Central memory CD8-positive, alpha-beta T cell (primary cell): ENCODE measurements at regions not wholly inside any gene's neighbourhood (a gene's known extent, or its start where the extent isn't known, plus 50 kb on each side); places are given as distances from the start of the nearest gene placed in this dataset.

Experiments
- ATAC-seq: fragments of 150-1000 bp; cut with Tn5 transposase; replicated peaks from 2 replicates; pipeline ENCODE4 v1.10.0; 2022; ENCODE audit warnings: mild to moderate bottlenecking, moderate FRiP score, moderate number of reproducible peaks; ENCODE audit not compliant: poor library complexity, severe bottlenecking; ENCODE audit errors: extremely low read depth
- DNase-seq, 2 donors: peaks; one replicate each; pipeline ENCODE4 v3.0.0; 2021; ENCODE audit warnings: low spot score in 2 of 2
- H3K27ac Mint-ChIP-seq: one replicate; pipeline ENCODE4 v1.8.0; 2022; ENCODE audit warnings: low read depth, mild to moderate bottlenecking, moderate library complexity, mixed read lengths
- H3K27me3 Mint-ChIP-seq: one replicate; pipeline ENCODE4 v1.8.0; 2022; ENCODE audit warnings: mixed read lengths
- H3K36me3 Mint-ChIP-seq: one replicate; pipeline ENCODE4 v1.8.0; 2022; ENCODE audit warnings: mild to moderate bottlenecking, moderate library complexity, mixed read lengths; ENCODE audit not compliant: insufficient read depth
- H3K4me1 Mint-ChIP-seq: one replicate; pipeline ENCODE4 v1.8.0; 2022; ENCODE audit warnings: mixed read lengths
- H3K4me3 Mint-ChIP-seq: one replicate; pipeline ENCODE4 v1.8.0; 2022; ENCODE audit warnings: mild to moderate bottlenecking, moderate library complexity, mixed read lengths
- H3K9me3 Mint-ChIP-seq: one replicate; pipeline ENCODE4 v1.8.0; 2022; ENCODE audit warnings: mixed read lengths

DNA sequence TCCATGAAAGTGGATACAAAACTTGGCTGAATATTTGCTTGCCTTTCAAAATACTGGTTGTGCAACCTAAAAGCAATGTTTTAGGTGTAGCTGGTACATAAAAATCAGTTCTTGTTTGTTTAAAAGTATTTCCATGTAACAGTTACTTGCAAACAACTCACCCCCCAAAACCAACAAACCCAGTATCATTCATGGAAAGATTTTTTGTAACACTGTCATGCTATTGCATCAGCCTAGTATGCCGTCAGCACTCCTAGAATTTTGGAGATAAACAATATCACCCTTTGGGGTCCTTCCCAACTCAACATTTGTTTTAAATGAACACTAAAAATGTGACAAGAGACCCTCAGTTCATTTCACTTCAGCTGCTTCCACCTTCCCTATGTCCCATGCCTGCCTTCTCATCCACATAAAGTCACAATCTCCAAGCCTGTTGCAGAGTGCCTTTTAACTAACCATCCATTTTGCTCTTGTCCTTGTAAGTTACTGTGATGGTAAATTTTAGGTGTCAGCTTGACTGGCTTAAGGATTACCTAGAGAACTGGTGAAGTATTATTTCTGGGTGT is 425.3 kb downstream of the DUSP10 start:
- H3K27me3 Mint-ChIP-seq = no peaks in the 10 kb centered on the region
- no peaks in the 10 kb centered on the region for H3K36me3 Mint-ChIP-seq
- no peaks in the 10 kb centered on the region for H3K9me3 Mint-ChIP-seq
- no peak overlapping the region for H3K27ac Mint-ChIP-seq
- H3K4me1 Mint-ChIP-seq = no peaks in the 10 kb centered on the region
- no peak for DNase-seq
- no peak overlapping the region for H3K4me3 Mint-ChIP-seq
- no peak for ATAC-seq

- DNase-seq (no peak), ATAC-seq (no peak)
- peaks cover 9% of the 10 kb centered on the region for H3K27me3 Mint-ChIP-seq
- no peaks in the 10 kb centered on the region for H3K9me3 Mint-ChIP-seq
- H3K36me3 Mint-ChIP-seq = no peaks in the 10 kb centered on the region
- no peaks in the 10 kb centered on the region for H3K4me1 Mint-ChIP-seq
- H3K27ac Mint-ChIP-seq = no peak overlapping the region
- H3K4me3 Mint-ChIP-seq = no peak overlapping the region
Observed at GRCh38 chr1:221317537-221317936, 424.4 kb downstream of the DUSP10 start.

DNA sequence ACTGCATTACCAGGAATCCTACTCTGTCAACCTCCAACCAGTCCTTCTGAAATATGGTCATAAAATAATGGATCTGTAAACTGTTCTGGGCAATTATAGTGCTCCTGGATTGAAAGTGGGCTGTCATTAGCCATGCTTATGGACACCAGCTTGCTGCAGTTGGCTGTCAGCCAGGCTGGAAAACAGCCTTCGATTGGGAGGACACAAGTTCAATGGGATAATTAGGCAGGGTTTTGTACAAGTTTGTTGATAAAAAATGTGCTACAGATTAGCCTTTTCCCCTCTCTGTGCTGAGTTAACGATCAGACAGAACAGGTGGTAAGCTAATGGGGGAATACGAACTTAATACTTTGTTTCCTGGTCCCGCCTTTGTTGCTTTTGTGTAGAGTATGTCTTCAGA is 413.9 kb downstream of the DUSP10 start:
- Mint-ChIP-seq H3K27ac (no peak overlapping the region), H3K36me3 (no peaks in the 10 kb centered on the region), H3K27me3 (peaks cover 64% of the 10 kb centered on the region), H3K9me3 (peaks cover 10% of the 10 kb centered on the region), H3K4me1 (no peaks in the 10 kb centered on the region), H3K4me3 (no peak overlapping the region)
- ATAC-seq (no peak), DNase-seq (no peak)

- no peak overlapping the region for H3K27ac Mint-ChIP-seq
- H3K4me3 Mint-ChIP-seq = no peak overlapping the region
- ATAC-seq (no peak), DNase-seq (no peak)
- no peaks in the 10 kb centered on the region for H3K4me1 Mint-ChIP-seq
- H3K36me3 Mint-ChIP-seq = no peaks in the 10 kb centered on the region
- H3K27me3 Mint-ChIP-seq = peaks cover 61% of the 10 kb centered on the region
- H3K9me3 Mint-ChIP-seq = peaks cover 10% of the 10 kb centered on the region
Observed at GRCh38 chr1:221328371-221328770, 413.5 kb downstream of the DUSP10 start.

GRCh38 chr1:221331273-221332183 is 410.4 kb downstream of the DUSP10 start:
- Mint-ChIP-seq H3K27ac (no peak overlapping the region), H3K4me1 (no peaks in the 10 kb centered on the region), H3K9me3 (peaks cover 10% of the 10 kb centered on the region), H3K4me3 (no peak overlapping the region), H3K27me3 (peaks cover 36% of the 10 kb centered on the region), H3K36me3 (peaks cover 2% of the 10 kb centered on the region)
- no peak for ATAC-seq
- no peak for DNase-seq

DNA sequence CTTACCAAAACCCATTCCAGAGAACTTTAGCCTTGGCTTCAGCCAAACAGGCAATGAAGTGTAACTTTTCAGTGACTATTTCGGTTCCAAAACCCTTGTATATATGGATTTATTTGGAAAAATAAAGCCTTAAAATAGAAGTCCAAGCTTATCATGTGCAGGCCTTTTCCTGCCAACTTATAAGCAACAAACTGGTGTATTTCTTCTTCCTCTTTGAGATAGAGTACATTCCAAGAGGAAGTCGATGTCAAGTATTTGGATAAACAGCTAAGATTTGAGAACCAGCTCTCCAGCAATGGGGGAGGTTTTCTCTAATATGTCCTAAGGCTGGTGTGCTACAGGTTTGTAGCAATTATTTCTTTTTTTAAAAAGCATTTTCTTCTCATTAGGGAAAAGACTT is 407.8 kb downstream of the DUSP10 start:
- no peaks in the 10 kb centered on the region for H3K4me1 Mint-ChIP-seq
- peaks cover 18% of the 10 kb centered on the region for H3K27me3 Mint-ChIP-seq

GRCh38 chr1:221335161-221336101 is 406.5 kb downstream of the DUSP10 start:
- no peaks in the 10 kb centered on the region for H3K4me1 Mint-ChIP-seq
- no peak overlapping the region for H3K27ac Mint-ChIP-seq
- peaks cover 25% of the 10 kb centered on the region for H3K27me3 Mint-ChIP-seq
- ATAC-seq (no peak), DNase-seq (no peak)
- H3K36me3 Mint-ChIP-seq = peaks cover 2% of the 10 kb centered on the region
- H3K4me3 Mint-ChIP-seq = no peak overlapping the region
- H3K9me3 Mint-ChIP-seq = peaks cover 10% of the 10 kb centered on the region

More for the DNA sequence above, 407.8 kb downstream of the DUSP10 start:
- ATAC-seq (no peak), DNase-seq (no peak)
- Mint-ChIP-seq H3K4me3 (no peak overlapping the region), H3K27ac (no peak overlapping the region), H3K9me3 (peaks cover 10% of the 10 kb centered on the region), H3K36me3 (peaks cover 2% of the 10 kb centered on the region)

DNA sequence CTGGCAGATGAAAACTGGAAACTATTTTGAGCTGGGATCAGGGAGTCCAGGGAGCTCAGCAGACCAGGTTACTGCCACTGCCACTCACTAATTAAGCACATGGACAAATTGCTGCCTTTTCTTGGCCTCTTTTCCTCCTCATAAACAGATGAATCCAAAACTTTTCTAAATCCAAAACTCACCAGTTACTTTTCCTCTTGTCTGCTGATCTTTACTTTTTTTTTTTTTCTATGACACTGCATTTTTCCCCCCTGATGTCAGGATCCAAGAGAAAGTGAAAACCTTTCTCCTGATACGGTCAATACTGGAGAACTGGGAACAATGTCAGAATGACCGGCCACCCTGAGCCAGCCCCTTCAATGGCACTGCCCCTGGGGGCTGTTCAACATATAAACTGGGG is 405.8 kb downstream of the DUSP10 start:
- Mint-ChIP-seq H3K36me3 (peaks cover 2% of the 10 kb centered on the region), H3K27ac (no peak overlapping the region), H3K4me1 (no peaks in the 10 kb centered on the region), H3K9me3 (peaks cover 10% of the 10 kb centered on the region), H3K27me3 (peaks cover 25% of the 10 kb centered on the region), H3K4me3 (no peak overlapping the region)
- ATAC-seq = no peak
- no peak for DNase-seq

- Mint-ChIP-seq H3K4me1 (no peaks in the 10 kb centered on the region), H3K4me3 (no peak overlapping the region), H3K36me3 (peaks cover 2% of the 10 kb centered on the region), H3K9me3 (peaks cover 8% of the 10 kb centered on the region), H3K27ac (no peak overlapping the region), H3K27me3 (peaks cover 24% of the 10 kb centered on the region)
- no peak for DNase-seq
- ATAC-seq = no peak
Observed at GRCh38 chr1:221337106-221337505, 404.8 kb downstream of the DUSP10 start.

DNA sequence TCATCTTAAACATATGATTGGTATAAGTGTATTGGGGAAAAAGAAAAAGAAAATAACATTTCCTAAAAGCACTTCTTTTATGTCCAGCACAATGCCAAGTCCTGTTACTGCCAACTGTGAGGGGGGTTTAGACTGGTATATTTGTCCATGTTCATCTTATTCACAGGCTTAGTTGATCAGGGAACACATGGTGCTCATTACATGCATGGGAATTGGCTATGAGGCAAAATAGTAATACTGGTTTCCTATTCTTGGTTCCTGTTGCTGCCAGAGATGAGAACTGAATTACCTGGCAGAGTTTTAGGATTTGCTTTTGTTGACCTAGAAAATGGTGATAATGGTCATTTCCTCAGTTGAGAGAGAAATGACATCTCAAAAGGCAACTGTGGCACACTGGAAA is 398.8 kb downstream of the DUSP10 start:
- H3K4me1 Mint-ChIP-seq = no peaks in the 10 kb centered on the region
- H3K4me3 Mint-ChIP-seq = no peak overlapping the region
- no peaks in the 10 kb centered on the region for H3K9me3 Mint-ChIP-seq
- DNase-seq (no peak), ATAC-seq (no peak)
- no peaks in the 10 kb centered on the region for H3K36me3 Mint-ChIP-seq
- no peak overlapping the region for H3K27ac Mint-ChIP-seq
- H3K27me3 Mint-ChIP-seq = peaks cover 19% of the 10 kb centered on the region

DNA sequence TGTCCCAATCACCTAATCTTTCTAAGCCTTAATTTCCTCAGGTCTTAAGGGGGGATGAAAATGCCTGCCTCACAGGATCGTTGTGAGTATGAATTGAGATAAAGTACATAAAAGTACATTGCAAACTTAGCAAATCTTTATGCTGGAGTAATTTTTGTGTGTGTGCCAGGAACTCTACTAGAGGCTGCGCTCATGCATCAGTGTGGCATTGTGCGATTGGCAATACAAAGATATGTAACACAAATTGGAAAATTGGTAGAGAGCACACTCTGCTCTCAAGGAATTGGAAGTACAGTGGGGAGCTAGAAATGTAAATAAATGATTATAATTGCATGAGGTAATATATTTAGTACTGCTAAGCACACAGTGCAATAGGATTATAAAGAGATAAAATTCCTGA is 398.3 kb downstream of the DUSP10 start:
- Mint-ChIP-seq H3K27me3 (peaks cover 19% of the 10 kb centered on the region), H3K9me3 (no peaks in the 10 kb centered on the region), H3K36me3 (no peaks in the 10 kb centered on the region), H3K4me3 (no peak overlapping the region), H3K27ac (no peak overlapping the region), H3K4me1 (no peaks in the 10 kb centered on the region)
- no peak for ATAC-seq
- no peak for DNase-seq

DNA sequence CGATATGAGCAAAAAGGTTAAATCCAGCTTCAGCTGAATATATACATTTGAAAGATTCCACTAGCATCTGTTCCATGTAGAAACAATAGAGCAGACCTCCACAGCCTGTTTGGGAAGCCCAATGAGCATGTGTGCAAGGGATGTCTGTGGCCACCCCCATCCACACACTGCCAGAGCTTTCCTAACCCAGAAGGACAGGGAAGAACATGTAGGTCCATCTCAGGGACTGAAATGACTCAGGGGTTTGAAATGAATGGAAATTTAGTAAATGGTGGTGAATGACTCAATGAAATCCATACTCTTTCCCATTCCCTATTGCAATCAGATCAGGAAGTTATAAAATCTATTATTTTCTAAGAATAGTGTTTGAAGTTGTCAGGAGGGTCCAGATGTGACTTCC is 397.2 kb downstream of the DUSP10 start:
- H3K36me3 Mint-ChIP-seq = no peaks in the 10 kb centered on the region
- no peak for DNase-seq
- no peak for ATAC-seq
- H3K27ac Mint-ChIP-seq = no peak overlapping the region
- no peaks in the 10 kb centered on the region for H3K4me1 Mint-ChIP-seq
- H3K27me3 Mint-ChIP-seq = peaks cover 17% of the 10 kb centered on the region
- no peak overlapping the region for H3K4me3 Mint-ChIP-seq
- no peaks in the 10 kb centered on the region for H3K9me3 Mint-ChIP-seq
